ENCODE measurements at regions not wholly inside any gene's neighbourhood (a gene's known extent, or its start where the extent isn't known, plus 50 kb on each side); places are given as distances from the start of the nearest gene placed in this dataset.

GRCh38 chr6:164926686-164927085 lies 382.7 kb downstream of the C6orf118 start:
- no peaks in the 10 kb centered on the region for H3K4me1 Mint-ChIP-seq (ENCODE audit: unreplicated experiment)
- no peak overlapping the region for H3K4me3 Mint-ChIP-seq (ENCODE audit: unreplicated experiment)
- no peaks in the 10 kb centered on the region for H3K27me3 Mint-ChIP-seq (ENCODE audit: unreplicated experiment)
- H3K36me3 Mint-ChIP-seq (ENCODE audit: low read depth, unreplicated experiment): no peaks in the 10 kb centered on the region
- no peak for TF ChIP-seq CTCF (IDR thresholded peaks at IDR 0.05; ENCODE audit: unreplicated experiment)
- no peak overlapping the region for H3K27ac Mint-ChIP-seq (ENCODE audit: unreplicated experiment)
- H3K9me3 Mint-ChIP-seq (ENCODE audit: unreplicated experiment): no peaks in the 10 kb centered on the region
- DNase-seq (ENCODE audit: low spot score): no peak

- no peaks in the 10 kb centered on the region for H3K4me1 Mint-ChIP-seq (ENCODE audit: unreplicated experiment)
- H3K4me3 Mint-ChIP-seq (ENCODE audit: unreplicated experiment): no peak overlapping the region
- DNase-seq (ENCODE audit: low spot score): no peak
- no peak for TF ChIP-seq CTCF (IDR thresholded peaks at IDR 0.05; ENCODE audit: unreplicated experiment)
- H3K36me3 Mint-ChIP-seq (ENCODE audit: low read depth, unreplicated experiment): no peaks in the 10 kb centered on the region
- H3K27ac Mint-ChIP-seq (ENCODE audit: unreplicated experiment): no peak overlapping the region
- no peaks in the 10 kb centered on the region for H3K27me3 Mint-ChIP-seq (ENCODE audit: unreplicated experiment)
- no peaks in the 10 kb centered on the region for H3K9me3 Mint-ChIP-seq (ENCODE audit: unreplicated experiment)
Measured at GRCh38 chr6:164925681-164926530, 383.5 kb downstream of the C6orf118 start.

- H3K27me3 Mint-ChIP-seq (ENCODE audit: unreplicated experiment): no peaks in the 10 kb centered on the region
- H3K4me1 Mint-ChIP-seq (ENCODE audit: unreplicated experiment): no peaks in the 10 kb centered on the region
- no peak for DNase-seq (ENCODE audit: low spot score)
- no peak overlapping the region for H3K27ac Mint-ChIP-seq (ENCODE audit: unreplicated experiment)
- no peak overlapping the region for H3K4me3 Mint-ChIP-seq (ENCODE audit: unreplicated experiment)
- TF ChIP-seq CTCF (IDR thresholded peaks at IDR 0.05; ENCODE audit: unreplicated experiment): no peak
- no peaks in the 10 kb centered on the region for H3K9me3 Mint-ChIP-seq (ENCODE audit: unreplicated experiment)
- H3K36me3 Mint-ChIP-seq (ENCODE audit: low read depth, unreplicated experiment): no peaks in the 10 kb centered on the region
Measured at GRCh38 chr6:164924674-164925073, 384.7 kb downstream of the C6orf118 start.

- DNase-seq (ENCODE audit: low spot score): no peak
- H3K9me3 Mint-ChIP-seq (ENCODE audit: unreplicated experiment): no peaks in the 10 kb centered on the region
- TF ChIP-seq CTCF (IDR thresholded peaks at IDR 0.05; ENCODE audit: unreplicated experiment): no peak
- no peaks in the 10 kb centered on the region for H3K36me3 Mint-ChIP-seq (ENCODE audit: low read depth, unreplicated experiment)
- peaks cover 2% of the 10 kb centered on the region for H3K27me3 Mint-ChIP-seq (ENCODE audit: unreplicated experiment)
- no peak overlapping the region for H3K27ac Mint-ChIP-seq (ENCODE audit: unreplicated experiment)
- H3K4me3 Mint-ChIP-seq (ENCODE audit: unreplicated experiment): no peak overlapping the region
- H3K4me1 Mint-ChIP-seq (ENCODE audit: unreplicated experiment): no peaks in the 10 kb centered on the region
Measured at GRCh38 chr6:164917211-164917610, 392.2 kb downstream of the C6orf118 start.

GRCh38 chr6:164916087-164916486 lies 393.3 kb downstream of the C6orf118 start:
- TF ChIP-seq CTCF (IDR thresholded peaks at IDR 0.05; ENCODE audit: unreplicated experiment): no peak
- no peaks in the 10 kb centered on the region for H3K9me3 Mint-ChIP-seq (ENCODE audit: unreplicated experiment)
- H3K36me3 Mint-ChIP-seq (ENCODE audit: low read depth, unreplicated experiment): no peaks in the 10 kb centered on the region
- H3K27ac Mint-ChIP-seq (ENCODE audit: unreplicated experiment): no peak overlapping the region
- DNase-seq (ENCODE audit: low spot score): no peak
- H3K4me1 Mint-ChIP-seq (ENCODE audit: unreplicated experiment): no peaks in the 10 kb centered on the region
- peaks cover 2% of the 10 kb centered on the region for H3K27me3 Mint-ChIP-seq (ENCODE audit: unreplicated experiment)
- H3K4me3 Mint-ChIP-seq (ENCODE audit: unreplicated experiment): no peak overlapping the region
